Astrocyte (in vitro differentiated cells and primary cell): ENCODE measurements at regions not wholly inside any gene's neighbourhood (a gene's known extent, or its start where the extent isn't known, plus 50 kb on each side); places are given as distances from the start of the nearest gene placed in this dataset.

Experiments
- DNase-seq: peaks from one replicate; pipeline ENCODE4 v3.0.0-alpha.2; 2010; ENCODE audit warnings: low read depth
- FAIRE-seq: peaks from 2 replicates; lab custom pipeline; 2011; peaks lifted over from hg19 to GRCh38; lab: Jason Lieb, UNC
- H2AFZ ChIP-seq: 2 replicates; pipeline ENCODE4 v1.6.0; 2012; ENCODE audit warnings: low read depth, low read length, inconsistent platforms
- H3K27ac ChIP-seq: 2 replicates; pipeline ENCODE4 v1.5.1; 2011; ENCODE audit warnings: low read depth, low read length, inconsistent platforms
- H3K27me3 ChIP-seq: 2 replicates; pipeline ENCODE4 v1.6.0; 2011; ENCODE audit warnings: low read length, inconsistent platforms; ENCODE audit not compliant: insufficient read depth
- H3K36me3 ChIP-seq: 2 replicates; pipeline ENCODE4 v1.5.1; 2011; ENCODE audit warnings: low read length, inconsistent platforms; ENCODE audit not compliant: insufficient read depth
- H3K4me1 ChIP-seq: 2 replicates; pipeline ENCODE4 v1.5.1; 2011; ENCODE audit warnings: low read length, inconsistent platforms; ENCODE audit not compliant: insufficient read depth
- H3K4me2 ChIP-seq: 2 replicates; pipeline ENCODE4 v1.6.0; 2012; ENCODE audit warnings: low read length, inconsistent platforms
- H3K4me3 ChIP-seq: 2 replicates; pipeline ENCODE4 v1.5.1; 2011; ENCODE audit warnings: low read depth, mild to moderate bottlenecking, low read length, inconsistent platforms; ENCODE audit not compliant: insufficient read depth
- H3K79me2 ChIP-seq: 2 replicates; pipeline ENCODE4 v1.6.0; 2012; ENCODE audit warnings: mild to moderate bottlenecking, low read length, inconsistent platforms; ENCODE audit not compliant: insufficient read depth
- H3K9ac ChIP-seq: 2 replicates; pipeline ENCODE4 v1.6.0; 2012; ENCODE audit warnings: mild to moderate bottlenecking, low read length, inconsistent platforms
- H3K9me3 ChIP-seq: 2 replicates; pipeline ENCODE4 v1.5.1; 2012; ENCODE audit warnings: low read depth, mild to moderate bottlenecking, low read length, inconsistent platforms; ENCODE audit not compliant: insufficient read depth
- H4K20me1 ChIP-seq: 2 replicates; pipeline ENCODE4 v1.6.0; 2012; ENCODE audit warnings: low read length, inconsistent platforms; ENCODE audit not compliant: insufficient read depth
- H3K27ac Mint-ChIP-seq: one replicate; pipeline ENCODE4 v1.8.0; 2021; ENCODE audit warnings: mild to moderate bottlenecking, mixed read lengths; ENCODE audit not compliant: unreplicated experiment
- H3K27me3 Mint-ChIP-seq: one replicate; pipeline ENCODE4 v1.8.0; 2021; ENCODE audit warnings: low read depth, mixed read lengths; ENCODE audit not compliant: unreplicated experiment
- H3K36me3 Mint-ChIP-seq: one replicate; pipeline ENCODE4 v1.8.0; 2021; ENCODE audit warnings: low read depth, mixed read lengths; ENCODE audit not compliant: unreplicated experiment
- H3K4me1 Mint-ChIP-seq: one replicate; pipeline ENCODE4 v1.8.0; 2021; ENCODE audit warnings: low read depth, mixed read lengths; ENCODE audit not compliant: unreplicated experiment
- H3K4me3 Mint-ChIP-seq: one replicate; pipeline ENCODE4 v1.8.0; 2021; ENCODE audit warnings: mild to moderate bottlenecking, moderate library complexity, mixed read lengths; ENCODE audit not compliant: unreplicated experiment
- H3K9me3 Mint-ChIP-seq: one replicate; pipeline ENCODE4 v1.8.0; 2021; ENCODE audit warnings: mild to moderate bottlenecking, mixed read lengths; ENCODE audit not compliant: unreplicated experiment
- CTCF ChIP-seq: IDR thresholded peaks from 2 replicates; pipeline ENCODE4 v1.5.1; 2011; ENCODE audit warnings: low read depth, mild to moderate bottlenecking, inconsistent platforms, low read length, moderate library complexity; ENCODE audit not compliant: insufficient read depth
- EZH2 ChIP-seq: IDR thresholded peaks from 2 replicates; pipeline ENCODE4 v1.6.1; 2012; ENCODE audit warnings: mild to moderate bottlenecking, low read length, inconsistent platforms; ENCODE audit not compliant: insufficient read depth

- no peak overlapping the region for H3K27ac ChIP-seq
- Mint-ChIP-seq H3K27ac (peak overlapping the region; percentile 5), H3K4me1 (peaks cover 13% of the 10 kb centered on the region), H3K27me3 (no peaks in the 10 kb centered on the region), H3K36me3 (peaks cover 11% of the 10 kb centered on the region), H3K9me3 (no peaks in the 10 kb centered on the region), H3K4me3 (no peak overlapping the region)
- H3K4me2 ChIP-seq, result no peak overlapping the region
- no peaks in the 10 kb centered on the region for H3K9me3 ChIP-seq
- no peaks in the 10 kb centered on the region for H3K4me1 ChIP-seq
- H3K4me3 ChIP-seq, result no peak overlapping the region
- no peak overlapping the region for H3K9ac ChIP-seq
- no peak for DNase-seq
- TF ChIP-seq CTCF (no peak), EZH2 (no peak)
- peaks cover 3% of the 10 kb centered on the region for H3K36me3 ChIP-seq
- H3K79me2 ChIP-seq, result no peaks in the 10 kb centered on the region
- H2AFZ ChIP-seq, result no peak overlapping the region
- FAIRE-seq, result no peak
- no peaks in the 10 kb centered on the region for H4K20me1 ChIP-seq
- no peaks in the 10 kb centered on the region for H3K27me3 ChIP-seq
These were observed 334.5 kb upstream of the UMPS start for GRCh38 chr3:124395584-124396338.

GRCh38 chr3:124396339-124396950, 333.8 kb upstream of the UMPS start:
- no peaks in the 10 kb centered on the region for H3K4me1 ChIP-seq
- H3K27ac ChIP-seq, result no peak overlapping the region
- no peaks in the 10 kb centered on the region for H3K9me3 ChIP-seq
- no peak overlapping the region for H3K4me3 ChIP-seq
- peaks cover 9% of the 10 kb centered on the region for H3K36me3 Mint-ChIP-seq
- peaks cover 3% of the 10 kb centered on the region for H3K36me3 ChIP-seq
- no peaks in the 10 kb centered on the region for H4K20me1 ChIP-seq
- no peaks in the 10 kb centered on the region for H3K27me3 Mint-ChIP-seq
- no peak for TF ChIP-seq CTCF
- TF ChIP-seq EZH2, result no peak
- no peak overlapping the region for H3K9ac ChIP-seq
- H3K27ac Mint-ChIP-seq, result no peak overlapping the region
- no peaks in the 10 kb centered on the region for H3K9me3 Mint-ChIP-seq
- DNase-seq, result no peak
- no peak overlapping the region for H2AFZ ChIP-seq
- H3K79me2 ChIP-seq, result no peaks in the 10 kb centered on the region
- no peak for FAIRE-seq
- H3K4me2 ChIP-seq, result no peak overlapping the region
- H3K27me3 ChIP-seq, result no peaks in the 10 kb centered on the region
- H3K4me3 Mint-ChIP-seq, result no peak overlapping the region
- H3K4me1 Mint-ChIP-seq, result peaks cover 13% of the 10 kb centered on the region

GRCh38 chr3:124397088-124397487, 333.2 kb upstream of the UMPS start:
- DNase-seq, result no peak
- no peak overlapping the region for H3K4me3 Mint-ChIP-seq

More at GRCh38 chr3:124397088-124397487, 333.2 kb upstream of the UMPS start:
- peaks cover 18% of the 10 kb centered on the region for H3K4me1 Mint-ChIP-seq
- Histone ChIP-seq H3K9ac (no peak overlapping the region), H3K4me3 (no peak overlapping the region), H3K9me3 (no peaks in the 10 kb centered on the region), H3K4me1 (no peaks in the 10 kb centered on the region), H3K27ac (no peak overlapping the region), H3K79me2 (no peaks in the 10 kb centered on the region), H3K4me2 (no peak overlapping the region), H3K27me3 (no peaks in the 10 kb centered on the region), H4K20me1 (no peaks in the 10 kb centered on the region), H3K36me3 (peaks cover 3% of the 10 kb centered on the region), H2AFZ (no peak overlapping the region)
- H3K36me3 Mint-ChIP-seq, result peaks cover 9% of the 10 kb centered on the region
- peak overlapping the region; percentile 43 for H3K27ac Mint-ChIP-seq
- no peak for FAIRE-seq
- H3K27me3 Mint-ChIP-seq, result no peaks in the 10 kb centered on the region
- TF ChIP-seq CTCF (no peak), EZH2 (no peak)
- no peaks in the 10 kb centered on the region for H3K9me3 Mint-ChIP-seq
